Naive thymus-derived CD4-positive, alpha-beta T cell (primary cell): ENCODE measurements at regions not wholly inside any gene's neighbourhood (a gene's known extent, or its start where the extent isn't known, plus 50 kb on each side); places are given as distances from the start of the nearest gene placed in this dataset.
A peak's percentile ranks its signal among the peaks of the same experiment; 100 is the strongest.

ENCODE experiments used
- ATAC-seq: fragments of 150-1000 bp; cut with Tn5 transposase; 2 replicates; pipeline ENCODE4 v1.10.0; 2021; ENCODE audit warnings: mild to moderate bottlenecking, moderate library complexity
- CTCF ChIA-PET: fragments of 350-600 bp; sonication (Branson Sonifier 250); formaldehyde crosslinking; loops from one replicate; lab custom pipeline; 2021; ENCODE audit warnings: antibody characterized with exemption; lab: Charles Lee
- POLR2A ChIA-PET: fragments of 350-600 bp; sonication (Branson Sonifier 250); formaldehyde crosslinking; loops from one replicate; lab custom pipeline; 2021; ENCODE audit warnings: antibody characterized with exemption, inconsistent platforms; lab: Charles Lee
- DNase-seq, 9 donors: peaks; one replicate each; pipeline versions ENCODE4 v3.0.0 to v3.0.0-alpha.2; 2020 to 2022; ENCODE audit warnings: mixed read lengths in 1 of 9
- H3K27ac ChIP-seq: one replicate; pipeline ENCODE4 v1.7.0; 2013; ENCODE audit warnings: mild to moderate bottlenecking, low read depth, low read length, moderate library complexity
- H3K27me3 ChIP-seq, 2 donors: one replicate each; pipeline ENCODE4 v1.7.0; 2013; ENCODE audit warnings: low read length in 2 of 2, mild to moderate bottlenecking in 2 of 2, moderate library complexity in 2 of 2; ENCODE audit not compliant: control insufficient read depth in 2 of 2, insufficient read depth in 2 of 2
- H3K36me3 ChIP-seq, 3 experiments: 1 replicate in 2 of 3; 2 replicates in 1 of 3; pipeline ENCODE4 v1.7.0; 2013; ENCODE audit warnings: low read length in 3 of 3, mild to moderate bottlenecking in 3 of 3, moderate library complexity in 1 of 3; ENCODE audit not compliant: insufficient read depth in 3 of 3, control insufficient read depth in 2 of 3
- H3K4me1 ChIP-seq, 2 donors: one replicate each; pipeline ENCODE4 v1.7.0; 2013; ENCODE audit warnings: low read length in 2 of 2, mild to moderate bottlenecking in 2 of 2, moderate library complexity in 1 of 2; ENCODE audit not compliant: control insufficient read depth in 2 of 2, insufficient read depth in 2 of 2
- H3K4me3 ChIP-seq: 2 replicates; pipeline ENCODE4 v1.7.0; 2013; ENCODE audit warnings: mild to moderate bottlenecking, low read length
- H3K9me3 ChIP-seq, 3 experiments: 1 replicate in 2 of 3; 2 replicates in 1 of 3; pipeline ENCODE4 v1.7.0; 2013; ENCODE audit warnings: low read length in 3 of 3; ENCODE audit not compliant: control insufficient read depth in 2 of 3
- H3K27ac Mint-ChIP-seq, 9 donors: one replicate each; pipeline ENCODE4 v1.8.0; 2020 to 2022; ENCODE audit warnings: mixed read lengths in 9 of 9, mild to moderate bottlenecking in 8 of 9, moderate library complexity in 5 of 9, inconsistent platforms in 2 of 9
- H3K27me3 Mint-ChIP-seq, 5 donors: one replicate each; pipeline ENCODE4 v1.8.0; 2021 to 2022; ENCODE audit warnings: mixed read lengths in 5 of 5, mild to moderate bottlenecking in 1 of 5
- H3K36me3 Mint-ChIP-seq, 5 donors: one replicate each; pipeline ENCODE4 v1.8.0; 2020 to 2022; ENCODE audit warnings: mixed read lengths in 5 of 5, mild to moderate bottlenecking in 3 of 5, inconsistent platforms in 1 of 5
- H3K4me1 Mint-ChIP-seq, 7 donors: one replicate each; pipeline ENCODE4 v1.8.0; 2020 to 2022; ENCODE audit warnings: mixed read lengths in 7 of 7, mild to moderate bottlenecking in 3 of 7, inconsistent platforms in 1 of 7
- H3K4me3 Mint-ChIP-seq, 10 donors: one replicate each; pipeline ENCODE4 v1.8.0; 2020 to 2022; ENCODE audit warnings: mild to moderate bottlenecking in 10 of 10, mixed read lengths in 10 of 10, moderate library complexity in 6 of 10, inconsistent platforms in 2 of 10
- H3K9me3 Mint-ChIP-seq, 11 donors: one replicate each; pipeline ENCODE4 v1.8.0; 2020 to 2022; ENCODE audit warnings: mixed read lengths in 11 of 11, mild to moderate bottlenecking in 4 of 11, inconsistent platforms in 1 of 11, moderate library complexity in 1 of 11
- intact Hi-C, 2 donors: fragments of 100-400 bp; cut with micrococcal nuclease; formaldehyde crosslinking; loops; one replicate each; pipeline ENCODE4 v1.15.1; 2023

DNA sequence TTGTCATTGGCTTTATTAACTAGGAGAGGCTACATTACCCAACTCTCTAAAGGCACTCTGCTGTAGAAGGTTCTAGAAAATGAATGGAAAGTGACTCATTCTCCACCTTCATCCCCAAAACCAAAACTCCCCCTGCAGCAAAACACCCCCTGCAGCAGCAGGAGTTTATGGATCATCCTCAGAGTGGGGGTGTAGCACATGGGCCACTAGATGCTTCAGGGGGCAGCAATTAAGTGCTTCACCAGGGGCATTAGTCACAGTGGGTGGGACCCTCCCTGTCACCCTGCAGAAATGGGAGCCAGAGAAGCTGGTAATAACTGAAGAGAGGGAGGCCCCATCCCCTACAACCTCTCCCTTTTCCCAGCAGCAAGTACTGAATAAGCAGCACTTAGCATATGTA, 64.5 kb upstream of the MED4 start:
- Histone ChIP-seq H3K9me3 (no peaks in the 10 kb centered on the region), H3K4me1 (peaks cover 19 to 34% of the 10 kb centered on the region in 2 donors), H3K36me3 (no peaks in the 10 kb centered on the region), H3K27ac (no peak overlapping the region), H3K27me3 (no peaks in the 10 kb centered on the region), H3K4me3 (no peak overlapping the region)
- peaks cover 0 to 2% (median 0%) of the 10 kb centered on the region in 5 donors for H3K27me3 Mint-ChIP-seq
- H3K9me3 Mint-ChIP-seq: peaks cover 0 to 3% (median 0%) of the 10 kb centered on the region in 11 donors
- no peak overlapping the region for H3K4me3 Mint-ChIP-seq
- ATAC-seq (no peak), DNase-seq (no peak)
- peaks cover 0 to 7% (median 0%) of the 10 kb centered on the region in 5 donors for H3K36me3 Mint-ChIP-seq
- intact Hi-C loops: loop anchor here (5.0 to 10.0 kb wide), 4 partner anchors 345 to 1607 kb away; partner anchors contain the start of genes LRCH1 (in 1 of the 2) and RCBTB2 (in 1 of the 2)
- ChIA-PET POLR2A (interaction anchor here (0.6 to 1.5 kb wide), 2 partner anchors 25 to 32 kb away, joined by 3 to 8 read pairs; no protein-coding TSS in a partner anchor), CTCF (interaction anchor here (2.2 kb wide), 1 partner anchor 73 kb away, joined by 6 read pairs; the partner anchor contains the start of gene ITM2B)
- H3K27ac Mint-ChIP-seq: peak overlapping the region in 3 of 9 donors; percentile 12 to 99 (median 74)
- H3K4me1 Mint-ChIP-seq: peaks cover 39 to 69% (median 60%) of the 10 kb centered on the region in 7 donors

DNA sequence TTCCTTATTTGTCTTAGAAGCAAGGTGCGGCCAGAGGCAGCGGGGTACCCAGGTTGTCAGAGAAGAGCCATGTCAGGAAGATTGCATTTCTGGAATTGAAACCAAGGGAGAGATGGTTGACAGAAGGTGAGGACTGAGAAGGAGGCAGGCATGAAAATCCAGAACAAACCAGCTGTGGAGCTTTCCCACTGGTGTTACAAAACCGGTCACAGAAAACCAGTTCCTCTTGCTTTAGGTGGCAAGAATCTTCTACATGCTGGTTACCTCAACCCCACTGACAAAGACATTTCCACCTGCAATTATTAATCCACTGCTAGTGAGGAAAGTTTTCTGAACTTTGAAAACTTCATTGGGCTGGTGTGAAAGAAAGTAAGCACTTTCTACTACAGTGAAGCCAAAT, 64.0 kb upstream of the MED4 start:
- peak overlapping the region in 7 of 9 donors; percentile 74 to 99 (median 82) for H3K27ac Mint-ChIP-seq
- ChIA-PET POLR2A (interaction anchor here (0.6 to 6.4 kb wide), 9 partner anchors 11 to 144 kb away, joined by 3 to 114 read pairs (median 17); partner anchors contain the start of genes ITM2B and RB1), CTCF (interaction anchor here (2.2 kb wide), 1 partner anchor 74 kb away, joined by 6 read pairs; the partner anchor contains the start of gene ITM2B)
- Histone ChIP-seq H3K9me3 (no peaks in the 10 kb centered on the region), H3K27ac (no peak overlapping the region), H3K36me3 (no peaks in the 10 kb centered on the region), H3K4me1 (peaks cover 19 to 37% of the 10 kb centered on the region in 2 donors), H3K27me3 (no peaks in the 10 kb centered on the region), H3K4me3 (no peak overlapping the region)
- peaks cover 0 to 3% (median 0%) of the 10 kb centered on the region in 11 donors for H3K9me3 Mint-ChIP-seq
- H3K4me1 Mint-ChIP-seq: peaks cover 42 to 74% (median 65%) of the 10 kb centered on the region in 7 donors
- H3K27me3 Mint-ChIP-seq: peaks cover 0 to 2% (median 0%) of the 10 kb centered on the region in 5 donors
- intact Hi-C loops: loop anchor here (5.0 to 10.0 kb wide), 4 partner anchors 346 to 1607 kb away; partner anchors contain the start of genes LRCH1 (in 1 of the 2) and RCBTB2 (in 1 of the 2)
- H3K36me3 Mint-ChIP-seq: peaks cover 0 to 7% (median 0%) of the 10 kb centered on the region in 5 donors
- ATAC-seq (no peak), DNase-seq (no peak)
- peak overlapping the region in 4 of 10 donors; percentile 48 to 72 (median 60) for H3K4me3 Mint-ChIP-seq

- Mint-ChIP-seq H3K4me3 (peak overlapping the region in 9 of 10 donors; percentile 1 to 72 (median 48)), H3K27ac (peak overlapping the region; percentile 74 to 99 (median 82)), H3K27me3 (peaks cover 0 to 2% (median 0%) of the 10 kb centered on the region in 5 donors), H3K9me3 (peaks cover 0 to 3% (median 0%) of the 10 kb centered on the region in 11 donors), H3K4me1 (peaks cover 42 to 78% (median 68%) of the 10 kb centered on the region in 7 donors), H3K36me3 (peaks cover 0 to 7% (median 0%) of the 10 kb centered on the region in 5 donors)
- ChIA-PET POLR2A (interaction anchor here (0.5 to 6.4 kb wide), 11 partner anchors 11 to 344 kb away, joined by 3 to 114 read pairs (median 15); partner anchors contain the start of genes ITM2B and RB1), CTCF (interaction anchor here (0.6 to 2.2 kb wide), 3 partner anchors 10 to 80 kb away, joined by 3 to 6 read pairs (median 4); partner anchors contain the start of gene ITM2B)
- intact Hi-C loops: loop anchor here (5.0 to 10.0 kb wide), 4 partner anchors 347 to 1606 kb away; partner anchors contain the start of genes LRCH1 (in 1 of the 2) and RCBTB2 (in 1 of the 2)
- peak in 2 of 9 donors; percentile 15 to 16 for DNase-seq
- H3K27me3 ChIP-seq: no peaks in the 10 kb centered on the region
- H3K27ac ChIP-seq: peak overlapping the region; percentile 24
- ATAC-seq: no peak
- H3K9me3 ChIP-seq: no peaks in the 10 kb centered on the region
- no peak overlapping the region for H3K4me3 ChIP-seq
- H3K36me3 ChIP-seq: no peaks in the 10 kb centered on the region
- peaks cover 19 to 43% of the 10 kb centered on the region in 2 donors for H3K4me1 ChIP-seq
Measured at GRCh38 chr13:48158290-48158689, 63.4 kb upstream of the MED4 start.

GRCh38 chr13:48156466-48156865, 61.6 kb upstream of the MED4 start:
- Histone ChIP-seq H3K4me1 (peaks cover 25 to 60% of the 10 kb centered on the region in 2 donors), H3K9me3 (no peaks in the 10 kb centered on the region), H3K4me3 (peak overlapping the region; percentile 34), H3K27ac (peak overlapping the region; percentile 75), H3K36me3 (no peaks in the 10 kb centered on the region), H3K27me3 (no peaks in the 10 kb centered on the region)
- ChIA-PET CTCF (interaction anchor here (1.0 to 3.4 kb wide), 6 partner anchors 26 to 76 kb away, joined by 3 to 16 read pairs (median 8); partner anchors contain the start of gene ITM2B), POLR2A (interaction anchor here (0.7 to 6.4 kb wide), 17 partner anchors 10 to 376 kb away, joined by 3 to 114 read pairs (median 15); partner anchors contain the start of gene ITM2B)
- Mint-ChIP-seq H3K27ac (peak overlapping the region; percentile 89 to 99 (median 92)), H3K27me3 (no peaks in the 10 kb centered on the region), H3K4me3 (peak overlapping the region; percentile 62 to 83 (median 74)), H3K4me1 (peaks cover 46 to 86% (median 77%) of the 10 kb centered on the region in 7 donors), H3K9me3 (peaks cover 0 to 3% (median 0%) of the 10 kb centered on the region in 11 donors), H3K36me3 (peaks cover 0 to 9% (median 0%) of the 10 kb centered on the region in 5 donors)
- peak; percentile 81 for ATAC-seq
- intact Hi-C loops: loop anchor here (1.0 to 10.0 kb wide), 12 partner anchors 29 to 1604 kb away; partner anchors contain the start of genes ITM2B (in 2 of the 2), MED4 (in 2 of the 2), LRCH1 (in 1 of the 2) and RB1 (in 1 of the 2)
- DNase-seq: peak; percentile 39 to 82 (median 67)

GRCh38 chr13:48155848-48156247, 60.9 kb upstream of the MED4 start:
- CTCF ChIA-PET: interaction anchor here (0.6 to 3.4 kb wide), 11 partner anchors 25 to 153 kb away, joined by 3 to 16 read pairs (median 4); partner anchors contain the start of gene ITM2B
- Histone ChIP-seq H3K27ac (peak overlapping the region; percentile 75), H3K36me3 (no peaks in the 10 kb centered on the region), H3K4me1 (peaks cover 28 to 64% of the 10 kb centered on the region in 2 donors), H3K9me3 (no peaks in the 10 kb centered on the region), H3K27me3 (no peaks in the 10 kb centered on the region), H3K4me3 (peak overlapping the region; percentile 34)
- Mint-ChIP-seq H3K27ac (peak overlapping the region; percentile 89 to 99 (median 92)), H3K27me3 (no peaks in the 10 kb centered on the region), H3K9me3 (peaks cover 0 to 3% (median 0%) of the 10 kb centered on the region in 11 donors), H3K36me3 (peaks cover 0 to 9% (median 0%) of the 10 kb centered on the region in 5 donors), H3K4me3 (peak overlapping the region; percentile 62 to 83 (median 74)), H3K4me1 (peaks cover 47 to 89% (median 78%) of the 10 kb centered on the region in 7 donors)
- DNase-seq (peak in 7 of 9 donors; percentile 49 to 81 (median 74)), ATAC-seq (peak; percentile 88)
- POLR2A ChIA-PET: interaction anchor here (0.7 to 6.4 kb wide), 25 partner anchors 9 to 376 kb away, joined by 3 to 114 read pairs (median 7); partner anchors contain the start of genes ITM2B and RB1
- intact Hi-C loops: loop anchor here (1.0 to 10.0 kb wide), 12 partner anchors 29 to 1604 kb away; partner anchors contain the start of genes ITM2B (in 2 of the 2), MED4 (in 2 of the 2), LRCH1 (in 1 of the 2) and RB1 (in 1 of the 2)
